Calu3 (cell line): ENCODE measurements at regions not wholly inside any gene's neighbourhood (a gene's known extent, or its start where the extent isn't known, plus 50 kb on each side); places are given as distances from the start of the nearest gene placed in this dataset.

Source experiments
- BruUV-seq: library from RNA; stranded (reverse); fragments of 400-500 nt; replicated peaks from 2 replicates; lab custom pipeline; 2021; lab: Mats Ljungman, UMichigan
- CTCF ChIA-PET: fragments of 300-600 bp; sonication (Branson Sonifier 250); formaldehyde crosslinking; loops from one replicate; lab custom pipeline; 2022; ENCODE audit warnings: antibody characterized with exemption; lab: Charles Lee
- DNase-seq: peaks from one replicate; pipeline ENCODE4 v3.0.0; 2022
- H3K27ac Mint-ChIP-seq: one replicate; pipeline ENCODE4 v1.8.0; 2022; ENCODE audit warnings: mixed read lengths; ENCODE audit not compliant: unreplicated experiment
- H3K27me3 Mint-ChIP-seq: one replicate; pipeline ENCODE4 v1.8.0; 2022; ENCODE audit warnings: mixed read lengths; ENCODE audit not compliant: unreplicated experiment
- H3K36me3 Mint-ChIP-seq: one replicate; pipeline ENCODE4 v1.8.0; 2022; ENCODE audit warnings: mild to moderate bottlenecking, moderate library complexity, mixed read lengths; ENCODE audit not compliant: insufficient read depth, unreplicated experiment
- H3K4me1 Mint-ChIP-seq: one replicate; pipeline ENCODE4 v1.8.0; 2022; ENCODE audit warnings: mild to moderate bottlenecking, low read depth, mixed read lengths; ENCODE audit not compliant: unreplicated experiment
- H3K4me3 Mint-ChIP-seq: one replicate; pipeline ENCODE4 v1.8.0; 2022; ENCODE audit warnings: mild to moderate bottlenecking, low read depth, moderate library complexity, mixed read lengths; ENCODE audit not compliant: unreplicated experiment
- H3K9me3 Mint-ChIP-seq: one replicate; pipeline ENCODE4 v1.8.0; 2022; ENCODE audit warnings: low read depth, mixed read lengths; ENCODE audit not compliant: unreplicated experiment
- CTCF ChIP-seq: fragments of 200-600 bp; IDR thresholded peaks from one replicate; pipeline ENCODE4 v1.8.0; 2022; ENCODE audit warnings: antibody characterized with exemption; ENCODE audit not compliant: unreplicated experiment
- intact Hi-C: fragments of 100-400 bp; cut with micrococcal nuclease; formaldehyde crosslinking; loops from one replicate; pipeline ENCODE4 v1.10.0; 2022; ENCODE audit not compliant: unreplicated experiment

GRCh38 chr3:46110701-46111493 lies 83.6 kb upstream of the XCR1 start:
- Mint-ChIP-seq H3K36me3 (peaks cover 23% of the 10 kb centered on the region), H3K27ac (peak overlapping the region; percentile 69), H3K4me3 (peak overlapping the region; percentile 58), H3K4me1 (peaks cover 64% of the 10 kb centered on the region), H3K27me3 (no peaks in the 10 kb centered on the region), H3K9me3 (no peaks in the 10 kb centered on the region)
- CTCF ChIA-PET = interaction anchor here (1.0 kb wide), 1 partner anchor 267 kb away, joined by 4 read pairs; no protein-coding TSS in a partner anchor
- peak; percentile 79 for DNase-seq
- intact Hi-C loops = loop anchor here (5.0 kb wide), 1 partner anchor 51 kb away; no protein-coding TSS in a partner anchor
- TF ChIP-seq CTCF = no peak
- BruUV-seq = TSS peak; percentile 97

GRCh38 chr3:46107682-46108081 lies 80.4 kb upstream of the XCR1 start:
- Mint-ChIP-seq H3K9me3 (no peaks in the 10 kb centered on the region), H3K27ac (no peak overlapping the region), H3K27me3 (no peaks in the 10 kb centered on the region), H3K4me3 (no peak overlapping the region), H3K4me1 (peaks cover 52% of the 10 kb centered on the region), H3K36me3 (peaks cover 9% of the 10 kb centered on the region)
- intact Hi-C loops = no loop called here
- TF ChIP-seq CTCF = no peak
- BruUV-seq = no TSS peak
- DNase-seq = no peak
- CTCF ChIA-PET = no interaction called here

GRCh38 chr3:46105306-46105919 lies 78.1 kb upstream of the XCR1 start:
- Mint-ChIP-seq H3K27ac (no peak overlapping the region), H3K4me1 (peaks cover 32% of the 10 kb centered on the region), H3K9me3 (no peaks in the 10 kb centered on the region), H3K36me3 (no peaks in the 10 kb centered on the region), H3K4me3 (no peak overlapping the region), H3K27me3 (no peaks in the 10 kb centered on the region)
- intact Hi-C loops = no loop called here
- CTCF ChIA-PET = interaction anchor here (1.1 to 2.3 kb wide), 3 partner anchors 10 to 303 kb away, joined by 3 to 9 read pairs (median 3); partner anchors contain the start of gene CCR1
- BruUV-seq = no TSS peak
- TF ChIP-seq CTCF = no peak
- DNase-seq = no peak

- CTCF ChIA-PET = interaction anchor here (1.1 to 2.3 kb wide), 3 partner anchors 10 to 304 kb away, joined by 3 to 9 read pairs (median 3); partner anchors contain the start of gene CCR1
- intact Hi-C loops = no loop called here
- TF ChIP-seq CTCF = no peak
- no peaks in the 10 kb centered on the region for H3K36me3 Mint-ChIP-seq
- peak; percentile 28 for DNase-seq
- H3K9me3 Mint-ChIP-seq = no peaks in the 10 kb centered on the region
- no TSS peak for BruUV-seq
- peaks cover 27% of the 10 kb centered on the region for H3K4me1 Mint-ChIP-seq
- H3K27ac Mint-ChIP-seq = peak overlapping the region; percentile 43
- no peak overlapping the region for H3K4me3 Mint-ChIP-seq
- no peaks in the 10 kb centered on the region for H3K27me3 Mint-ChIP-seq
Observed at GRCh38 chr3:46104706-46105105, 77.4 kb upstream of the XCR1 start.
